ENCODE measurements at regions not wholly inside any gene's neighbourhood (a gene's known extent, or its start where the extent isn't known, plus 50 kb on each side); places are given as distances from the start of the nearest gene placed in this dataset.

GRCh38 chr13:47553329-47553977 is 447.6 kb downstream of the SUCLA2 start:
- no peaks in the 10 kb centered on the region for H3K36me3 ChIP-seq
- intact Hi-C loops (cut with micrococcal nuclease) = no loop called here
- no peak overlapping the region for H3K4me3 ChIP-seq
- H3K27ac ChIP-seq (replicated peaks) = no peak overlapping the region
- H3K9me3 ChIP-seq (replicated peaks) = no peaks in the 10 kb centered on the region
- DNase-seq = no peak
- H3K27me3 ChIP-seq (ENCODE audit: low read depth) = no peaks in the 10 kb centered on the region
- no peaks in the 10 kb centered on the region for H3K4me1 ChIP-seq
- TF ChIP-seq CTCF (IDR thresholded peaks at IDR 0.05; ENCODE audit: borderline replicate concordance) = no peak

- peaks cover 13% of the 10 kb centered on the region for H3K4me1 ChIP-seq
- DNase-seq = no peak
- no peak overlapping the region for H3K27ac ChIP-seq (replicated peaks)
- TF ChIP-seq CTCF (IDR thresholded peaks at IDR 0.05; ENCODE audit: borderline replicate concordance) = no peak
- no peaks in the 10 kb centered on the region for H3K9me3 ChIP-seq (replicated peaks)
- no peaks in the 10 kb centered on the region for H3K36me3 ChIP-seq
- H3K4me3 ChIP-seq = no peak overlapping the region
- H3K27me3 ChIP-seq (ENCODE audit: low read depth) = no peaks in the 10 kb centered on the region
- intact Hi-C loops (cut with micrococcal nuclease) = no loop called here
These were observed 451.8 kb downstream of the SUCLA2 start for GRCh38 chr13:47549219-47549752.

GRCh38 chr13:47548294-47548840 is 452.7 kb downstream of the SUCLA2 start:
- TF ChIP-seq CTCF (IDR thresholded peaks at IDR 0.05; ENCODE audit: borderline replicate concordance) = no peak
- intact Hi-C loops (cut with micrococcal nuclease) = no loop called here

GRCh38 chr13:47546391-47547225 is 454.5 kb downstream of the SUCLA2 start:
- intact Hi-C loops (cut with micrococcal nuclease) = no loop called here
- H3K27ac ChIP-seq (replicated peaks) = peak overlapping the region; percentile 75

More at GRCh38 chr13:47548294-47548840, 452.7 kb downstream of the SUCLA2 start:
- DNase-seq = no peak
- Histone ChIP-seq H3K27ac (replicated peaks) (no peak overlapping the region), H3K27me3 (ENCODE audit: low read depth) (no peaks in the 10 kb centered on the region), H3K9me3 (replicated peaks) (no peaks in the 10 kb centered on the region), H3K36me3 (no peaks in the 10 kb centered on the region), H3K4me3 (no peak overlapping the region), H3K4me1 (peaks cover 13% of the 10 kb centered on the region)

More at GRCh38 chr13:47546391-47547225, 454.5 kb downstream of the SUCLA2 start:
- H3K36me3 ChIP-seq = no peaks in the 10 kb centered on the region
- TF ChIP-seq CTCF (IDR thresholded peaks at IDR 0.05; ENCODE audit: borderline replicate concordance) = no peak
- no peaks in the 10 kb centered on the region for H3K9me3 ChIP-seq (replicated peaks)
- H3K4me3 ChIP-seq = no peak overlapping the region
- H3K4me1 ChIP-seq = peaks cover 13% of the 10 kb centered on the region
- H3K27me3 ChIP-seq (ENCODE audit: low read depth) = no peaks in the 10 kb centered on the region
- no peak for DNase-seq

All from left ventricle myocardium inferior (tissue), 1 donor.